Lung (tissue), 11 donors: ENCODE measurements at regions not wholly inside any gene's neighbourhood (a gene's known extent, or its start where the extent isn't known, plus 50 kb on each side); places are given as distances from the start of the nearest gene placed in this dataset.
"Not testable (repeated sequence)": the region's sequence is repeated elsewhere in the genome, so short reads cannot be mapped to it uniquely, and the experiment has no call there.

Experiments
- ATAC-seq: fragments of 200-7000 bp; cut with Tn5 transposase; one replicate; pipeline ENCODE4 v1.9.1; 2020; ENCODE audit warnings: moderate number of reproducible peaks; ENCODE audit not compliant: insufficient read depth, low FRiP score
- DNase-seq, 3 donors: peaks; one replicate each; pipeline ENCODE4 v3.0.0-alpha.2; 2013 to 2017
- H3K27ac ChIP-seq, 2 donors: one replicate each; pipeline ENCODE4 v1.5.1; 2013; ENCODE audit warnings: mild to moderate bottlenecking in 2 of 2, moderate library complexity in 2 of 2, control low read depth in 1 of 2, inconsistent platforms in 1 of 2, low read depth in 1 of 2, low read length in 1 of 2
- H3K27me3 ChIP-seq, 3 donors: one replicate each; pipeline ENCODE4 v1.5.1; 2013; ENCODE audit warnings: low read length in 2 of 3; ENCODE audit not compliant: control insufficient read depth in 3 of 3, insufficient read depth in 3 of 3
- H3K36me3 ChIP-seq, 4 donors: one replicate each; pipeline ENCODE4 v1.5.1; 2013; ENCODE audit warnings: low read length in 4 of 4, mild to moderate bottlenecking in 1 of 4, moderate library complexity in 1 of 4; ENCODE audit not compliant: control insufficient read depth in 4 of 4, insufficient read depth in 4 of 4
- H3K4me1 ChIP-seq, 5 donors: one replicate each; pipeline ENCODE4 v1.5.1; 2013; ENCODE audit warnings: low read length in 5 of 5, mild to moderate bottlenecking in 2 of 5, moderate library complexity in 1 of 5; ENCODE audit not compliant: control insufficient read depth in 5 of 5, insufficient read depth in 5 of 5
- H3K4me3 ChIP-seq: one replicate; pipeline ENCODE4 v1.5.1; 2013; ENCODE audit warnings: mild to moderate bottlenecking, control low read depth, moderate library complexity
- H3K9ac ChIP-seq, 2 donors: one replicate each; pipeline ENCODE4 v1.5.1; 2013; ENCODE audit warnings: low read length in 2 of 2, control low read depth in 1 of 2; ENCODE audit not compliant: insufficient read depth in 1 of 2
- H3K9me3 ChIP-seq, 4 donors: one replicate each; pipeline ENCODE4 v1.5.1; 2013; ENCODE audit warnings: low read length in 3 of 4, mild to moderate bottlenecking in 1 of 4, moderate library complexity in 1 of 4; ENCODE audit not compliant: control insufficient read depth in 4 of 4, insufficient read depth in 3 of 4
- CTCF ChIP-seq: IDR thresholded peaks from 2 replicates; pipeline ENCODE4 v1.5.1; 2012; ENCODE audit warnings: mild to moderate bottlenecking; ENCODE audit errors: control extremely low read depth, extremely low read depth
- WGBS, 2 donors: extraction: QIAGEN DNeasy Blood & Tissue Kit; methylation state at CpG; one replicate each; pipeline ENCODE4 v1.1.7; 2013; 5-methylcytosine and 5-hydroxymethylcytosine counted together
- donor health status: control.
- donor health status: control.
- donor health status: Bipolar disorder and iron deficiency.
- donor health status: healthy.
- donor health status: DM: yes; HTN: yes; CAD: no.

GRCh38 chr6:27775796-27776184 is 136.4 kb downstream of the OR2B2 start:
- Histone ChIP-seq H3K27me3 (peaks cover 0 to 5% (median 2%) of the 10 kb centered on the region in 3 donors), H3K27ac (no peak overlapping the region), H3K4me1 (peaks cover 0 to 7% (median 0%) of the 10 kb centered on the region in 5 donors), H3K9ac (no peak overlapping the region), H3K36me3 (no peaks in the 10 kb centered on the region), H3K4me3 (no peak overlapping the region), H3K9me3 (no peaks in the 10 kb centered on the region)
- 83 to 94% methylated on average over 9 of the region's 9 CpGs for WGBS, 2 donors
- no peak for ATAC-seq
- DNase-seq: no peak
- no peak for TF ChIP-seq CTCF

GRCh38 chr6:27775138-27775795 is 136.9 kb downstream of the OR2B2 start:
- WGBS, 2 donors: 67 to 77% methylated on average over 4 to 5 of the region's 5 CpGs
- H3K4me3 ChIP-seq, H3K9ac ChIP-seq, H3K9me3 ChIP-seq, H3K27ac ChIP-seq, H3K36me3 ChIP-seq, DNase-seq, H3K4me1 ChIP-seq, ATAC-seq, H3K27me3 ChIP-seq: not testable (repeated sequence)

GRCh38 chr6:27774264-27774600 is 138.0 kb downstream of the OR2B2 start:
- H3K9ac ChIP-seq, DNase-seq, ATAC-seq, H3K4me1 ChIP-seq, H3K4me3 ChIP-seq, H3K36me3 ChIP-seq, H3K27me3 ChIP-seq, H3K27ac ChIP-seq, H3K9me3 ChIP-seq: not testable (repeated sequence)
- WGBS, 2 donors: 61 to 79% methylated on average over 8 of the region's 8 CpGs

- H3K27me3 ChIP-seq, H3K4me1 ChIP-seq, H3K36me3 ChIP-seq, H3K27ac ChIP-seq, DNase-seq, H3K9ac ChIP-seq, ATAC-seq, H3K9me3 ChIP-seq, H3K4me3 ChIP-seq: not testable (repeated sequence)
- 38 to 70% methylated on average over 10 of the region's 10 CpGs for WGBS, 2 donors
These were observed 138.5 kb downstream of the OR2B2 start for GRCh38 chr6:27773542-27774263.
